H9 (cell line): ENCODE measurements at regions not wholly inside any gene's neighbourhood (a gene's known extent, or its start where the extent isn't known, plus 50 kb on each side); places are given as distances from the start of the nearest gene placed in this dataset.
A peak's percentile ranks its signal among the peaks of the same experiment; 100 is the strongest.

ENCODE experiments used
- DNase-seq: peaks from one replicate; pipeline ENCODE4 v3.0.0-alpha.2; 2017
- H2AFZ ChIP-seq: one replicate; pipeline ENCODE4 v1.6.1; 2013; ENCODE audit warnings: mild to moderate bottlenecking, low read length, control low read depth, moderate library complexity
- H2AK5ac ChIP-seq: 2 replicates; pipeline ENCODE4 v1.6.1; 2013; ENCODE audit warnings: low read length, control low read depth, mixed read lengths; ENCODE audit not compliant: insufficient read length
- H2BK120ac ChIP-seq: one replicate; pipeline ENCODE4 v1.6.1; 2013; ENCODE audit warnings: low read depth, mild to moderate bottlenecking, low read length, control low read depth, inconsistent platforms; ENCODE audit not compliant: poor library complexity, severe bottlenecking
- H2BK12ac ChIP-seq: 2 replicates; pipeline ENCODE4 v1.6.1; 2013; ENCODE audit warnings: low read length, control low read depth, mixed read lengths, low read depth; ENCODE audit not compliant: insufficient read length
- H2BK15ac ChIP-seq: 2 replicates; pipeline ENCODE4 v1.6.1; 2013; ENCODE audit warnings: low read depth, low read length, control low read depth
- H2BK20ac ChIP-seq: one replicate; pipeline ENCODE4 v1.6.1; 2013; ENCODE audit warnings: low read depth, mild to moderate bottlenecking, low read length, control low read depth, inconsistent platforms; ENCODE audit not compliant: poor library complexity, severe bottlenecking
- H2BK5ac ChIP-seq: 2 replicates; pipeline ENCODE4 v1.6.1; 2013; ENCODE audit warnings: low read length, control low read depth, mixed read lengths; ENCODE audit not compliant: insufficient read length
- H3K14ac ChIP-seq: 2 replicates; pipeline ENCODE4 v1.6.1; 2013; ENCODE audit warnings: low read length, control low read depth; ENCODE audit not compliant: insufficient read depth
- H3K18ac ChIP-seq: 2 replicates; pipeline ENCODE4 v1.6.1; 2013; ENCODE audit warnings: low read depth, mild to moderate bottlenecking, mixed read lengths, low read length, control low read depth; ENCODE audit not compliant: insufficient read length
- H3K23ac ChIP-seq: 2 replicates; pipeline ENCODE4 v1.6.1; 2013; ENCODE audit warnings: low read length, control low read depth, mixed read lengths, low read depth; ENCODE audit not compliant: insufficient read length
- H3K23me2 ChIP-seq: 2 replicates; pipeline ENCODE4 v1.6.1; 2013; ENCODE audit warnings: low read depth, mild to moderate bottlenecking, mixed read lengths, low read length, control low read depth; ENCODE audit not compliant: insufficient read length, poor library complexity, severe bottlenecking
- H3K27ac ChIP-seq: 2 replicates; pipeline ENCODE4 v1.5.1; 2013; ENCODE audit warnings: low read length, control low read depth, mixed read lengths, low read depth; ENCODE audit not compliant: insufficient read length
- H3K27me3 ChIP-seq: 2 replicates; pipeline ENCODE4 v1.6.1; 2013; ENCODE audit warnings: low read length, control low read depth, inconsistent platforms; ENCODE audit not compliant: insufficient read depth
- H3K4ac ChIP-seq: 2 replicates; pipeline ENCODE4 v1.6.1; 2013; ENCODE audit warnings: low read depth, mild to moderate bottlenecking, control low read depth, inconsistent platforms, low read length, moderate library complexity
- H3K4me1 ChIP-seq: 2 replicates; pipeline ENCODE4 v1.6.1; 2013; ENCODE audit warnings: low read length, control low read depth, inconsistent platforms; ENCODE audit not compliant: insufficient read depth
- H3K4me2 ChIP-seq: 2 replicates; pipeline ENCODE4 v1.6.1; 2013; ENCODE audit warnings: low read length, control low read depth, mixed read lengths; ENCODE audit not compliant: insufficient read length, insufficient read depth
- H3K56ac ChIP-seq: 2 replicates; pipeline ENCODE4 v1.6.1; 2013; ENCODE audit warnings: low read depth, mild to moderate bottlenecking, mixed read lengths, low read length, control low read depth; ENCODE audit not compliant: insufficient read length
- H3K79me1 ChIP-seq: 2 replicates; pipeline ENCODE4 v1.6.1; 2013; ENCODE audit warnings: low read depth, mild to moderate bottlenecking, moderate library complexity, low read length, control low read depth, inconsistent platforms; ENCODE audit not compliant: insufficient read depth, poor library complexity, severe bottlenecking
- H3K79me2 ChIP-seq: 2 replicates; pipeline ENCODE4 v1.6.1; 2013; ENCODE audit warnings: low read length, control low read depth, inconsistent platforms; ENCODE audit not compliant: insufficient read depth
- H3K9ac ChIP-seq: 2 replicates; pipeline ENCODE4 v1.6.1; 2013; ENCODE audit warnings: low read length, control low read depth, mixed read lengths; ENCODE audit not compliant: insufficient read length; ENCODE audit errors: extremely low read depth
- H3K9me3 ChIP-seq: one replicate; pipeline ENCODE4 v1.6.1; 2013; ENCODE audit warnings: low read depth, low read length, inconsistent platforms; ENCODE audit not compliant: control insufficient read depth
- H3T11ph ChIP-seq: one replicate; pipeline ENCODE4 v1.6.1; 2013; ENCODE audit warnings: mild to moderate bottlenecking, low read length, control low read depth, inconsistent platforms
- H4K20me1 ChIP-seq: one replicate; pipeline ENCODE4 v1.6.1; 2013; ENCODE audit not compliant: control insufficient read depth, insufficient read length, insufficient read depth
- H4K5ac ChIP-seq: 2 replicates; pipeline ENCODE4 v1.6.1; 2013; ENCODE audit warnings: low read depth, mild to moderate bottlenecking, mixed read lengths, low read length, control low read depth; ENCODE audit not compliant: insufficient read length
- H4K8ac ChIP-seq: replicated peaks from 2 replicates; pipeline ENCODE4 v1.6.1; 2013; ENCODE audit warnings: low read length, control low read depth, mixed read lengths, low read depth; ENCODE audit not compliant: insufficient read length
- H4K91ac ChIP-seq: 2 replicates; pipeline ENCODE4 v1.6.1; 2013; ENCODE audit warnings: low read depth, mild to moderate bottlenecking, moderate library complexity, mixed read lengths, low read length, control low read depth; ENCODE audit not compliant: insufficient read length
- H3K27ac Mint-ChIP-seq, 3 experiments: 2 replicates in 2 of 3; 3 replicates in 1 of 3; pipeline ENCODE4 v1.8.0; 2020 to 2021; ENCODE audit warnings: mixed read lengths in 3 of 3, mild to moderate bottlenecking in 1 of 3, moderate library complexity in 1 of 3
- H3K27me3 Mint-ChIP-seq: 2 replicates; pipeline ENCODE4 v1.8.0; 2021; ENCODE audit warnings: low read depth, mild to moderate bottlenecking, moderate library complexity, mixed read lengths
- H3K36me3 Mint-ChIP-seq, 3 experiments: 2 replicates in 2 of 3; 3 replicates in 1 of 3; pipeline ENCODE4 v1.8.0; 2020 to 2021; ENCODE audit warnings: low read depth in 3 of 3, mixed read lengths in 3 of 3; ENCODE audit not compliant: insufficient read depth in 1 of 3
- H3K4me1 Mint-ChIP-seq, 2 experiments: 2 replicates each; pipeline ENCODE4 v1.8.0; 2020; ENCODE audit warnings: mixed read lengths in 2 of 2
- H3K4me3 Mint-ChIP-seq, 2 experiments: 2 replicates in 1 of 2; 3 replicates in 1 of 2; pipeline ENCODE4 v1.8.0; 2020 to 2021; ENCODE audit warnings: mild to moderate bottlenecking in 2 of 2, mixed read lengths in 2 of 2, moderate library complexity in 1 of 2
- H3K9me3 Mint-ChIP-seq, 2 experiments: 2 replicates in 1 of 2; 3 replicates in 1 of 2; pipeline ENCODE4 v1.8.0; 2020; ENCODE audit warnings: mild to moderate bottlenecking in 2 of 2, mixed read lengths in 2 of 2, moderate library complexity in 1 of 2
- WGBS: extraction: QIAGEN DNeasy Blood & Tissue Kit; methylation state at CpG from one replicate; pipeline ENCODE4 v1.1.7; 2013; ENCODE audit warnings: missing lambda C conversion rate, low lambda C conversion rate, mixed read lengths; ENCODE audit not compliant: insufficient read length; ENCODE audit errors: extremely low coverage; 5-methylcytosine and 5-hydroxymethylcytosine counted together
- TF ChIP-seq, protein P1 (sequence below): fragments of 200-600 bp; sonication (generic); conservative IDR thresholded peaks from 3 replicates; pipeline ENCODE4 v1.8.0; 2021; ENCODE audit warnings: antibody characterized with exemption, mild to moderate bottlenecking

DNA sequence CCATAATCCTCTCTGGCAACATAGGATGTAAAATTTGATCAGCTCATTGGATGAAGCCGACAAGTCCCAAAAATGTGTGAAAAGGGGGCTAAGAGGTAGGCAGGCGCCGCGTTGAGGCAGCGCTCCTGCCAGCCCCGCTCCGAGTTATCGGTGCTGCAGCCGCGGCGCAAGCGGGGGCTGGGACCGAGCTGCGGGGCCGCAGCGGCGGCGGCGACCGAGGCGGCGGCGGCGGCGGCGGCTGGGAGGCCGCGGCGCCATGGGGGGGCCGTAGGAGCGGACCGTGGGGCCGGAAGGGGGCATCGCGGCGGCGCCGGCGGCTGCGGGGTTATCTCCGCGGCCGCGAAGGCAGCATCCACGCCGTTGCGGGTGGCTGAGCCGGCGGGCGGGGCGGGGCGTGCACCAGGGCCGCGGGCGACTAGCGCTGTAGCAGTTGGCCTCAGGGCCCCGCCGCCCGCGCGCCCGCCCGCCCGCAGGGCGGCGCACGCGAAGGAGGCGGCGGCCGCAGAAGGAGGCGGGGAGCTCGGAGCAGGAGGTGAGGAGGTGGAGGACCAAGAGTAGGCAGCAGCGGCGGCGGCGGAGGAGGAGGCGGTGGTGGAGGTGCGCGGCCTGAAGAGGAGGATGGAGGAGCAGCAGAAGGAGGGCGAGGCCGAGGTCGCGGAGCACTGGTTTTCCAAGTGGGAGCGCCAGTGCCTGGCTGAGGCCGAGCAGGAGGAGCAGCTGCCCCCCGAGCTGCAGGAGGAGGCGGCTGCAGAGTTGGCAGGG is 126.0 kb upstream of the CXorf66 start:
- Histone ChIP-seq H3K79me2 (no peaks in the 10 kb centered on the region), H3K27ac (no peak overlapping the region), H3K56ac (no peak overlapping the region), H2AK5ac (no peak overlapping the region), H2BK15ac (no peak overlapping the region), H3K23me2 (peaks cover 8% of the 10 kb centered on the region), H4K8ac (no peak overlapping the region), H3K23ac (no peak overlapping the region), H2BK12ac (no peak overlapping the region), H2BK120ac (no peak overlapping the region), H3K9me3 (no peaks in the 10 kb centered on the region), H3K9ac (no peak overlapping the region), H4K5ac (no peak overlapping the region), H3K79me1 (no peaks in the 10 kb centered on the region), H3K4me1 (peaks cover 3% of the 10 kb centered on the region; the same call in 1 of the 2 replicates), H2BK5ac (no peak overlapping the region), H3K4me2 (peak overlapping the region; percentile 69), H2BK20ac (no peak overlapping the region), H4K91ac (no peak overlapping the region), H2AFZ (no peak overlapping the region), H4K20me1 (no peaks in the 10 kb centered on the region), H3K14ac (no peak overlapping the region; the same call in 1 of the 2 replicates), H3T11ph (no peak overlapping the region), H3K27me3 (no peaks in the 10 kb centered on the region), H3K18ac (no peak overlapping the region), H3K4ac (no peak overlapping the region)
- Mint-ChIP-seq H3K4me1 (peaks cover 24 to 30% of the 10 kb centered on the region in 2 experiments), H3K36me3 (no peaks in the 10 kb centered on the region; a peak in 1 of 7 replicates), H3K9me3 (no peaks in the 10 kb centered on the region), H3K27ac (peak overlapping the region in 1 of 3 experiments; percentile 80; a peak in 1 of 7 replicates), H3K4me3 (peak overlapping the region; percentile 68 to 78), H3K27me3 (peaks cover 23% of the 10 kb centered on the region)
- DNase-seq, result peak; percentile 58
- no CpG with 5 or more reads among the region's 88 CpGs for WGBS
- TF ChIP-seq, protein P1, sequence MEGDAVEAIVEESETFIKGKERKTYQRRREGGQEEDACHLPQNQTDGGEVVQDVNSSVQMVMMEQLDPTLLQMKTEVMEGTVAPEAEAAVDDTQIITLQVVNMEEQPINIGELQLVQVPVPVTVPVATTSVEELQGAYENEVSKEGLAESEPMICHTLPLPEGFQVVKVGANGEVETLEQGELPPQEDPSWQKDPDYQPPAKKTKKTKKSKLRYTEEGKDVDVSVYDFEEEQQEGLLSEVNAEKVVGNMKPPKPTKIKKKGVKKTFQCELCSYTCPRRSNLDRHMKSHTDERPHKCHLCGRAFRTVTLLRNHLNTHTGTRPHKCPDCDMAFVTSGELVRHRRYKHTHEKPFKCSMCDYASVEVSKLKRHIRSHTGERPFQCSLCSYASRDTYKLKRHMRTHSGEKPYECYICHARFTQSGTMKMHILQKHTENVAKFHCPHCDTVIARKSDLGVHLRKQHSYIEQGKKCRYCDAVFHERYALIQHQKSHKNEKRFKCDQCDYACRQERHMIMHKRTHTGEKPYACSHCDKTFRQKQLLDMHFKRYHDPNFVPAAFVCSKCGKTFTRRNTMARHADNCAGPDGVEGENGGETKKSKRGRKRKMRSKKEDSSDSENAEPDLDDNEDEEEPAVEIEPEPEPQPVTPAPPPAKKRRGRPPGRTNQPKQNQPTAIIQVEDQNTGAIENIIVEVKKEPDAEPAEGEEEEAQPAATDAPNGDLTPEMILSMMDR, result peak; percentile 20; the same call in 2 of the 3 replicates
